Activated CD4-positive, alpha-beta T cell treated with anti-CD3 and anti-CD28 coated beads for 36 hours (primary cell): ENCODE measurements at regions not wholly inside any gene's neighbourhood (a gene's known extent, or its start where the extent isn't known, plus 50 kb on each side); places are given as distances from the start of the nearest gene placed in this dataset.
"Not testable (repeated sequence)": the region's sequence is repeated elsewhere in the genome, so short reads cannot be mapped to it uniquely, and the experiment has no call there.

Source experiments
- ATAC-seq: fragments of 200-7000 bp; cut with Tn5 transposase; one replicate; pipeline ENCODE4 v1.10.0; 2021; ENCODE audit warnings: mild to moderate bottlenecking, moderate library complexity
- CTCF ChIA-PET: fragments of 350-600 bp; sonication (Branson Sonifier 250); formaldehyde crosslinking; loops from one replicate; lab custom pipeline; 2021; ENCODE audit warnings: antibody characterized with exemption; lab: Charles Lee
- POLR2A ChIA-PET: fragments of 350-600 bp; sonication (Branson Sonifier 250); formaldehyde crosslinking; loops from one replicate; lab custom pipeline; 2021; ENCODE audit warnings: antibody characterized with exemption, inconsistent platforms; lab: Charles Lee
- DNase-seq: peaks from one replicate; pipeline ENCODE4 v3.0.0-alpha.2; 2020
- H3K27ac Mint-ChIP-seq: one replicate; pipeline ENCODE4 v1.8.0; 2021; ENCODE audit warnings: mixed read lengths
- H3K27me3 Mint-ChIP-seq: one replicate; pipeline ENCODE4 v1.8.0; 2021; ENCODE audit warnings: mixed read lengths
- H3K36me3 Mint-ChIP-seq: one replicate; pipeline ENCODE4 v1.8.0; 2021; ENCODE audit warnings: low read depth, mixed read lengths
- H3K4me1 Mint-ChIP-seq: one replicate; pipeline ENCODE4 v1.8.0; 2021; ENCODE audit warnings: mixed read lengths
- H3K4me3 Mint-ChIP-seq: one replicate; pipeline ENCODE4 v1.8.0; 2021; ENCODE audit warnings: mild to moderate bottlenecking, moderate library complexity, mixed read lengths
- H3K9me3 Mint-ChIP-seq: one replicate; pipeline ENCODE4 v1.8.0; 2021; ENCODE audit warnings: low read depth, mixed read lengths
- intact Hi-C, 2 experiments: fragments of 100-400 bp; cut with DNase I in 1 of 2; cut with micrococcal nuclease in 1 of 2; formaldehyde crosslinking; loops; one replicate each; pipeline versions ENCODE4 v1.14.2 to v1.15.1; 2022 to 2024; cut with DNase I, micrococcal nuclease

- DNase-seq (no peak), ATAC-seq (no peak)
- CTCF ChIA-PET: interaction anchor here (0.7 kb wide), 2 partner anchors 100 to 112 kb away, joined by 3 to 4 read pairs; no protein-coding TSS in a partner anchor
- no peaks in the 10 kb centered on the region for H3K4me1 Mint-ChIP-seq
- POLR2A ChIA-PET: interaction anchor here (0.6 kb wide), 1 partner anchor 28 kb away, joined by 3 read pairs; no protein-coding TSS in a partner anchor
- peaks cover 4% of the 10 kb centered on the region for H3K27me3 Mint-ChIP-seq
- H3K9me3 Mint-ChIP-seq: no peaks in the 10 kb centered on the region
- intact Hi-C loops: no loop called here
- H3K4me3 Mint-ChIP-seq: no peak overlapping the region
- no peaks in the 10 kb centered on the region for H3K36me3 Mint-ChIP-seq
- no peak overlapping the region for H3K27ac Mint-ChIP-seq
These were observed 571.2 kb downstream of the EDEM1 start for GRCh38 chr3:5758699-5759098.

- Mint-ChIP-seq H3K27me3 (no peaks in the 10 kb centered on the region), H3K9me3 (no peaks in the 10 kb centered on the region), H3K27ac (no peak overlapping the region), H3K4me1 (no peaks in the 10 kb centered on the region), H3K4me3 (no peak overlapping the region), H3K36me3 (no peaks in the 10 kb centered on the region)
- CTCF ChIA-PET: interaction anchor here (0.6 to 0.7 kb wide), 2 partner anchors 464 to 881 kb away, joined by 3 to 4 read pairs; no protein-coding TSS in a partner anchor
- POLR2A ChIA-PET: no interaction called here
- ATAC-seq: no peak
- no peak for DNase-seq
- intact Hi-C loops: no loop called here
These were observed 575.0 kb downstream of the EDEM1 start for GRCh38 chr3:5762506-5762905.

GRCh38 chr3:5766848-5767247, 579.3 kb downstream of the EDEM1 start:
- ChIA-PET POLR2A (no interaction called here), CTCF (no interaction called here)
- no peaks in the 10 kb centered on the region for H3K36me3 Mint-ChIP-seq

GRCh38 chr3:5767304-5767703, 579.8 kb downstream of the EDEM1 start:
- ChIA-PET CTCF (no interaction called here), POLR2A (no interaction called here)
- Mint-ChIP-seq H3K36me3 (no peaks in the 10 kb centered on the region), H3K27ac (no peak overlapping the region), H3K4me3 (no peak overlapping the region), H3K27me3 (no peaks in the 10 kb centered on the region), H3K4me1 (no peaks in the 10 kb centered on the region), H3K9me3 (peaks cover 2% of the 10 kb centered on the region)
- ATAC-seq (no peak), DNase-seq (no peak)
- intact Hi-C loops: no loop called here

More at GRCh38 chr3:5766848-5767247, 579.3 kb downstream of the EDEM1 start:
- DNase-seq: no peak
- no peak overlapping the region for H3K4me3 Mint-ChIP-seq
- H3K4me1 Mint-ChIP-seq: no peaks in the 10 kb centered on the region
- no peaks in the 10 kb centered on the region for H3K27me3 Mint-ChIP-seq
- H3K9me3 Mint-ChIP-seq: peaks cover 2% of the 10 kb centered on the region
- H3K27ac Mint-ChIP-seq: no peak overlapping the region
- intact Hi-C loops: no loop called here
- ATAC-seq: no peak

GRCh38 chr3:5768281-5768945, 580.9 kb downstream of the EDEM1 start:
- Mint-ChIP-seq H3K4me1 (no peaks in the 10 kb centered on the region), H3K9me3 (peaks cover 2% of the 10 kb centered on the region), H3K27ac (no peak overlapping the region), H3K4me3 (no peak overlapping the region), H3K36me3 (no peaks in the 10 kb centered on the region), H3K27me3 (no peaks in the 10 kb centered on the region)
- ChIA-PET POLR2A (interaction anchor here (0.6 kb wide), 1 partner anchor 803 kb away, joined by 3 read pairs; no protein-coding TSS in a partner anchor), CTCF (no interaction called here)
- intact Hi-C loops: no loop called here
- DNase-seq (no peak), ATAC-seq (no peak)

GRCh38 chr3:5769825-5770224, 582.3 kb downstream of the EDEM1 start:
- no peak for ATAC-seq
- H3K27ac Mint-ChIP-seq: no peak overlapping the region
- no peaks in the 10 kb centered on the region for H3K36me3 Mint-ChIP-seq
- H3K4me1 Mint-ChIP-seq: no peaks in the 10 kb centered on the region
- CTCF ChIA-PET: no interaction called here
- no peak for DNase-seq
- H3K27me3 Mint-ChIP-seq: no peaks in the 10 kb centered on the region
- POLR2A ChIA-PET: no interaction called here
- peaks cover 3% of the 10 kb centered on the region for H3K9me3 Mint-ChIP-seq
- intact Hi-C loops: no loop called here
- no peak overlapping the region for H3K4me3 Mint-ChIP-seq

- H3K36me3 Mint-ChIP-seq: no peaks in the 10 kb centered on the region
- intact Hi-C loops: no loop called here
- H3K9me3 Mint-ChIP-seq: peaks cover 8% of the 10 kb centered on the region
- H3K27ac Mint-ChIP-seq: no peak overlapping the region
- ChIA-PET CTCF (no interaction called here), POLR2A (no interaction called here)
- no peaks in the 10 kb centered on the region for H3K4me1 Mint-ChIP-seq
- DNase-seq (no peak), ATAC-seq (no peak)
- no peak overlapping the region for H3K4me3 Mint-ChIP-seq
- no peaks in the 10 kb centered on the region for H3K27me3 Mint-ChIP-seq
These were observed 586.8 kb downstream of the EDEM1 start for GRCh38 chr3:5774337-5774736.

GRCh38 chr3:5775100-5775499, 587.6 kb downstream of the EDEM1 start:
- H3K36me3 Mint-ChIP-seq, intact Hi-C loops, CTCF ChIA-PET, H3K27me3 Mint-ChIP-seq, POLR2A ChIA-PET, H3K4me3 Mint-ChIP-seq, H3K9me3 Mint-ChIP-seq, H3K27ac Mint-ChIP-seq, ATAC-seq, DNase-seq, H3K4me1 Mint-ChIP-seq: not testable (repeated sequence)

- no peak overlapping the region for H3K27ac Mint-ChIP-seq
- no peaks in the 10 kb centered on the region for H3K4me1 Mint-ChIP-seq
- H3K4me3 Mint-ChIP-seq: no peak overlapping the region
- CTCF ChIA-PET: no interaction called here
- POLR2A ChIA-PET: no interaction called here
- H3K9me3 Mint-ChIP-seq: peaks cover 2% of the 10 kb centered on the region
- ATAC-seq (no peak), DNase-seq (no peak)
- intact Hi-C loops: no loop called here
- H3K36me3 Mint-ChIP-seq: no peaks in the 10 kb centered on the region
- H3K27me3 Mint-ChIP-seq: no peaks in the 10 kb centered on the region
These were observed 597.2 kb downstream of the EDEM1 start for GRCh38 chr3:5784690-5785089.

GRCh38 chr3:5787861-5788488, 600.5 kb downstream of the EDEM1 start:
- H3K9me3 Mint-ChIP-seq: no peaks in the 10 kb centered on the region
- H3K36me3 Mint-ChIP-seq: no peaks in the 10 kb centered on the region
- no peaks in the 10 kb centered on the region for H3K4me1 Mint-ChIP-seq
- no peak overlapping the region for H3K27ac Mint-ChIP-seq
- POLR2A ChIA-PET: no interaction called here
- CTCF ChIA-PET: no interaction called here
- no peaks in the 10 kb centered on the region for H3K27me3 Mint-ChIP-seq
- DNase-seq: no peak
- intact Hi-C loops: no loop called here
- no peak overlapping the region for H3K4me3 Mint-ChIP-seq
- no peak for ATAC-seq

GRCh38 chr3:5788496-5788895, 601.0 kb downstream of the EDEM1 start:
- DNase-seq: no peak
- intact Hi-C loops: no loop called here
- Mint-ChIP-seq H3K36me3 (no peaks in the 10 kb centered on the region), H3K27me3 (no peaks in the 10 kb centered on the region), H3K27ac (no peak overlapping the region), H3K4me1 (no peaks in the 10 kb centered on the region), H3K9me3 (no peaks in the 10 kb centered on the region), H3K4me3 (no peak overlapping the region)
- no peak for ATAC-seq
- ChIA-PET CTCF (interaction anchor here (0.6 kb wide), 1 partner anchor 192 kb away, joined by 3 read pairs; no protein-coding TSS in a partner anchor), POLR2A (no interaction called here)

GRCh38 chr3:5791558-5791957, 604.1 kb downstream of the EDEM1 start:
- Mint-ChIP-seq H3K4me1 (no peaks in the 10 kb centered on the region), H3K36me3 (no peaks in the 10 kb centered on the region), H3K27ac (no peak overlapping the region), H3K27me3 (no peaks in the 10 kb centered on the region), H3K4me3 (no peak overlapping the region), H3K9me3 (no peaks in the 10 kb centered on the region)
- intact Hi-C loops: no loop called here
- DNase-seq (no peak), ATAC-seq (no peak)
- ChIA-PET CTCF (no interaction called here), POLR2A (no interaction called here)
